IMR-90 (cell line): ENCODE measurements at regions not wholly inside any gene's neighbourhood (a gene's known extent, or its start where the extent isn't known, plus 50 kb on each side); places are given as distances from the start of the nearest gene placed in this dataset.
"Not testable (repeated sequence)": the region's sequence is repeated elsewhere in the genome, so short reads cannot be mapped to it uniquely, and the experiment has no call there.

Experiments used
- ATAC-seq: fragments of 200-7000 bp; cut with Tn5 transposase; 2 replicates; pipeline ENCODE4 v1.9.1; 2020; ENCODE audit warnings: low read depth, mild to moderate bottlenecking, moderate library complexity
- BruUV-seq: library from RNA; stranded (reverse); fragments of 400-500 nt; replicated peaks from 2 replicates; lab custom pipeline; 2021; lab: Mats Ljungman, UMichigan
- CTCF ChIA-PET: fragments of 300-600 bp; formaldehyde crosslinking; extraction: SDS; loops from one replicate; lab custom pipeline; 2021; ENCODE audit warnings: antibody characterized with exemption; lab: Yijun Ruan, JAX
- POLR2A ChIA-PET: fragments of 300-600 bp; sonication (Branson Sonifier 250); formaldehyde crosslinking; loops from one replicate; lab custom pipeline; 2022; ENCODE audit warnings: antibody characterized with exemption; ENCODE audit not compliant: unreplicated experiment; lab: Charles Lee
- DNase-seq: peaks from one replicate; pipeline ENCODE4 v3.0.0; 2013
- H2AFZ ChIP-seq: replicated peaks from 2 replicates; pipeline ENCODE3; 2013; ENCODE audit warnings: low read length, mild to moderate bottlenecking; ENCODE audit not compliant: poor library complexity
- H2AK5ac ChIP-seq: 2 replicates; pipeline ENCODE4 v1.6.1; 2013; ENCODE audit warnings: low read depth, low read length, inconsistent platforms
- H2AK9ac ChIP-seq: replicated peaks from 2 replicates; pipeline ENCODE3; 2013; ENCODE audit warnings: mild to moderate bottlenecking, low read depth, low read length, moderate library complexity; ENCODE audit not compliant: poor library complexity
- H2BK120ac ChIP-seq: 2 replicates; pipeline ENCODE4 v1.6.1; 2013; ENCODE audit warnings: low read depth, low read length, inconsistent platforms
- H2BK15ac ChIP-seq: 3 replicates; pipeline ENCODE4 v1.6.1; 2013; ENCODE audit warnings: low read depth, low read length, inconsistent platforms
- H2BK20ac ChIP-seq: 2 replicates; pipeline ENCODE4 v1.6.1; 2013; ENCODE audit warnings: low read depth, mild to moderate bottlenecking, inconsistent platforms, low read length, moderate library complexity
- H2BK5ac ChIP-seq: 2 replicates; pipeline ENCODE4 v1.6.1; 2013; ENCODE audit warnings: mild to moderate bottlenecking, low read depth, low read length, inconsistent platforms; ENCODE audit not compliant: poor library complexity, severe bottlenecking
- H3K14ac ChIP-seq: replicated peaks from 2 replicates; pipeline ENCODE4 v1.6.1; 2013; ENCODE audit warnings: low read depth, low read length, inconsistent platforms
- H3K18ac ChIP-seq: 2 replicates; pipeline ENCODE4 v1.6.1; 2013; ENCODE audit warnings: low read depth, low read length, control low read depth
- H3K23ac ChIP-seq: 2 replicates; pipeline ENCODE4 v1.6.1; 2013; ENCODE audit warnings: low read depth, low read length, inconsistent platforms
- H3K27ac ChIP-seq: 2 replicates; pipeline ENCODE4 v1.5.1; 2013; ENCODE audit warnings: mild to moderate bottlenecking, control low read depth, low read length; ENCODE audit not compliant: insufficient read depth
- H3K27me3 ChIP-seq: 2 replicates; pipeline ENCODE4 v1.6.1; 2013; ENCODE audit warnings: low read length; ENCODE audit not compliant: control insufficient read depth, insufficient read depth
- H3K36me3 ChIP-seq: 2 replicates; pipeline ENCODE4 v1.6.1; 2013; ENCODE audit warnings: low read length, mixed read lengths; ENCODE audit not compliant: control insufficient read depth, insufficient read depth
- H3K4ac ChIP-seq: 2 replicates; pipeline ENCODE4 v1.6.1; 2013; ENCODE audit warnings: low read depth, low read length, inconsistent platforms
- H3K4me1 ChIP-seq: 2 replicates; pipeline ENCODE4 v1.6.1; 2013; ENCODE audit warnings: low read length, mixed read lengths; ENCODE audit not compliant: control insufficient read depth, insufficient read depth
- H3K4me2 ChIP-seq: 2 replicates; pipeline ENCODE4 v1.6.1; 2013; ENCODE audit warnings: low read depth, mild to moderate bottlenecking, control low read depth, low read length, moderate library complexity
- H3K4me3 ChIP-seq: 2 replicates; pipeline ENCODE4 v1.5.1; 2013; ENCODE audit warnings: low read depth, mild to moderate bottlenecking, control low read depth, low read length, moderate library complexity; ENCODE audit not compliant: insufficient read depth
- H3K56ac ChIP-seq: 2 replicates; pipeline ENCODE4 v1.6.1; 2013; ENCODE audit warnings: low read length, inconsistent platforms; ENCODE audit not compliant: insufficient read depth; ENCODE audit errors: extremely low read depth
- H3K79me1 ChIP-seq, 2 experiments: 2 replicates each; pipeline ENCODE4 v1.6.1; 2013; ENCODE audit warnings: low read length in 2 of 2, inconsistent platforms in 1 of 2, low read depth in 1 of 2
- H3K9ac ChIP-seq: 2 replicates; pipeline ENCODE4 v1.6.1; 2013; ENCODE audit warnings: low read depth, low read length, control low read depth
- H3K9me1 ChIP-seq: 2 replicates; pipeline ENCODE4 v1.6.1; 2013; ENCODE audit warnings: low read length, inconsistent platforms; ENCODE audit not compliant: insufficient read depth
- H3K9me3 ChIP-seq: 2 replicates; pipeline ENCODE4 v1.6.1; 2013; ENCODE audit warnings: low read length; ENCODE audit not compliant: control insufficient read depth, insufficient read depth
- H4K20me1 ChIP-seq: 2 replicates; pipeline ENCODE4 v1.6.1; 2013; ENCODE audit warnings: low read length, inconsistent platforms; ENCODE audit not compliant: insufficient read depth
- H4K5ac ChIP-seq: 2 replicates; pipeline ENCODE4 v1.6.1; 2013; ENCODE audit warnings: mild to moderate bottlenecking, low read depth, low read length, control low read depth
- H4K8ac ChIP-seq, 2 experiments: 2 replicates each; pipeline ENCODE4 v1.6.1; 2013; ENCODE audit warnings: low read depth in 2 of 2, low read length in 2 of 2, control low read depth in 1 of 2, inconsistent platforms in 1 of 2
- H4K91ac ChIP-seq: 2 replicates; pipeline ENCODE4 v1.6.1; 2013; ENCODE audit warnings: low read depth, low read length, inconsistent platforms; ENCODE audit not compliant: insufficient read depth
- WGBS, 2 experiments: methylation state at CpG; one replicate each; pipeline versions ENCODE4 v1.1.5 to v1.1.7; 2013; ENCODE audit warnings: missing lambda C conversion rate in 2 of 2; ENCODE audit not compliant: insufficient read length in 1 of 2; ENCODE audit errors: extremely low coverage in 2 of 2; 5-methylcytosine and 5-hydroxymethylcytosine counted together
- dilution Hi-C: fragments of 300-500 bp; cut with HindIII; formaldehyde crosslinking; loops from one replicate; pipeline ENCODE4 v1.14.3; 2018; ENCODE audit warnings: low sequenced_read_pairs; ENCODE audit not compliant: unreplicated experiment
- in situ Hi-C: fragments of 300-500 bp; cut with MboI; formaldehyde crosslinking; loops from 3 replicates; pipeline ENCODE4 v1.14.3; 2019; ENCODE audit warnings: low sequenced_read_pairs, inconsistent platforms, mixed read lengths
- intact Hi-C: fragments of 100-400 bp; cut with micrococcal nuclease; formaldehyde crosslinking; loops from 2 replicates; pipeline ENCODE4 v1.10.0; 2022

DNA sequence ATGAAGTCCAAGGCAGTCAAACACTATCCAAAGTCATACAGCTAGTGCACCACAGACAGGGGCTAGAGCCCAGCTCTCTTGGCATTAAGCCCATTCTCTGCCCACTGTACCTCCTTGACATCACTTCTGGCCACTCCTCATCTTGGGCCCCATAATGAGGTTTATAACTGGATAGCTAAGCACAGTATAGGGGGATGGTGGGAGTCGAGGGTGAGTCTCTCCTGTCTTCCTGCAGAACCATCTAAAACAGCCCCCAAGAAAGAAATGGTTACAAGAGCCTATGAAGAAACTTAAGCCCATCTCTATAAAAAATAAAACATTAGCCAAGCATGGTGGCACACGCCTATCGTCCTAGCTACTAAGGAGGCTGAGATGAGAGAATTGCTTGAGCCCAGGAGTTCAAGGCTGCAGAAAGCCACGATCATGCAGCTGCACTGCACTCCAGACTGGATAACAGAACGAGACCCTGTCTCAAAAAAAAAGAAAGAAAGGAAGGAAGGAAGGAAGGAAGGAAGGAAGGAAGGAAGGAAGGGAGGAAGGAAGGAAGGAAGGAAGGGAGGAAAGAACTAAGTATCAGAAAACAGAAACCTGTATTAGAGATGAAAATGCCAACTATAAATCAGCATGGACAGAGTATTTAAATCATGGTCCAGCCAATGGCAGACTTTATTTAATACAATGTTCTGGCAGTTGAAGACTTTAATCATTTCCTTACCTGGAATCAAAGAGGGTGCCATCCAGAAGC is 134.3 kb upstream of the VOPP1 start:
- dilution Hi-C loops, H3K79me1 ChIP-seq, H4K91ac ChIP-seq, ATAC-seq, in situ Hi-C loops, H3K27ac ChIP-seq, H2AK5ac ChIP-seq, H3K4me1 ChIP-seq, H3K56ac ChIP-seq, H3K4me2 ChIP-seq, H3K4ac ChIP-seq, H3K27me3 ChIP-seq, DNase-seq, H2BK5ac ChIP-seq, H3K23ac ChIP-seq, H3K9ac ChIP-seq, H3K14ac ChIP-seq, H2BK120ac ChIP-seq, POLR2A ChIA-PET, H3K36me3 ChIP-seq, BruUV-seq, H3K9me1 ChIP-seq, H4K5ac ChIP-seq, H4K20me1 ChIP-seq, CTCF ChIA-PET, H2AFZ ChIP-seq, intact Hi-C loops, H3K18ac ChIP-seq, H4K8ac ChIP-seq, H2BK20ac ChIP-seq, H2BK15ac ChIP-seq, H3K4me3 ChIP-seq, H3K9me3 ChIP-seq, H2AK9ac ChIP-seq: not testable (repeated sequence)
- WGBS, 2 experiments = no CpG with 5 or more reads among the region's 5 CpGs

DNA sequence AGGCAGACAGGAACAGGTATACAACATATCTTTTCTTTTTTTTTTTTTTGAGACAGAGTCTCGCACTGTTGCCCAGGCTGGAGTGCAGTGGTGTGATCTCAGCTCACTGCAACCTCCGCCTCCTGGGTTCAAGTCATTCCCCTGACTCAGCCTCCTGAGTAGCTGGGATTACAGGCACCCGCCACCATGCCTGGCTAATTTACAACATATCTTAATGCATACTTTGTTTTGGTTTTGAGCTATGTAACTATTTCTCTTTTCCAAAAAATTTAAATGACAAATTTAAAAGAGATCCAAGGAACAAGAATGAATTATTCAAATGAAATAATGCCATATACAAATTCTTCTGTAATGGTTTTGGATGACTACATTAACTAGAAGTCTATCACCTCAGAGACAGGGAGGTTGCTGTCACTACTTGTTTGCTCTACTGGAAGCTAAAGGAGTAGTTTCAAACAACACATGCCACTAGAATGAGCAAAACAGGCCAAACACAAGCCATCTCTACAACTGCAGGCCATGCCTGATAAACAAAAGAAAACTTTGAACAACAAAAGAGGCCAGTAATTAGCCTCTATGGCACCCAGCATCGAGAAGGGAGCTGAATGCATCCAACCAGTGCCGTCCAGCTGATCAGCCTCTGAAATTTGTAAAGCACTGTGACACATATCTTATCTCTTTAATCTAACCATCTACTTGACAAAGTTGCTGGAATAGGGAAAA is 133.6 kb upstream of the VOPP1 start:
- POLR2A ChIA-PET, H2BK5ac ChIP-seq, H2AK9ac ChIP-seq, CTCF ChIA-PET, H3K27me3 ChIP-seq, H4K91ac ChIP-seq, H2AFZ ChIP-seq, H3K4me1 ChIP-seq, H3K14ac ChIP-seq, H3K23ac ChIP-seq, H3K9ac ChIP-seq, H3K18ac ChIP-seq, H3K4ac ChIP-seq, H3K4me3 ChIP-seq, H4K20me1 ChIP-seq, H3K79me1 ChIP-seq, H3K56ac ChIP-seq, H3K9me1 ChIP-seq, H2BK20ac ChIP-seq, DNase-seq, BruUV-seq, H4K5ac ChIP-seq, H2BK120ac ChIP-seq, dilution Hi-C loops, H2AK5ac ChIP-seq, intact Hi-C loops, H3K9me3 ChIP-seq, H4K8ac ChIP-seq, H3K27ac ChIP-seq, H3K4me2 ChIP-seq, ATAC-seq, H3K36me3 ChIP-seq, H2BK15ac ChIP-seq, in situ Hi-C loops: not testable (repeated sequence)
- WGBS, 2 experiments = no CpG with 5 or more reads among the region's 5 CpGs
